GM20431 (cell line): ENCODE measurements at regions not wholly inside any gene's neighbourhood (a gene's known extent, or its start where the extent isn't known, plus 50 kb on each side); places are given as distances from the start of the nearest gene placed in this dataset.

Source experiments
- in situ Hi-C: fragments of 300-500 bp; cut with MseI, MboI; formaldehyde crosslinking; loops from one replicate; pipeline ENCODE4 v1.15.0; 2020; ENCODE audit warnings: low sequenced_read_pairs; ENCODE audit not compliant: unreplicated experiment

DNA sequence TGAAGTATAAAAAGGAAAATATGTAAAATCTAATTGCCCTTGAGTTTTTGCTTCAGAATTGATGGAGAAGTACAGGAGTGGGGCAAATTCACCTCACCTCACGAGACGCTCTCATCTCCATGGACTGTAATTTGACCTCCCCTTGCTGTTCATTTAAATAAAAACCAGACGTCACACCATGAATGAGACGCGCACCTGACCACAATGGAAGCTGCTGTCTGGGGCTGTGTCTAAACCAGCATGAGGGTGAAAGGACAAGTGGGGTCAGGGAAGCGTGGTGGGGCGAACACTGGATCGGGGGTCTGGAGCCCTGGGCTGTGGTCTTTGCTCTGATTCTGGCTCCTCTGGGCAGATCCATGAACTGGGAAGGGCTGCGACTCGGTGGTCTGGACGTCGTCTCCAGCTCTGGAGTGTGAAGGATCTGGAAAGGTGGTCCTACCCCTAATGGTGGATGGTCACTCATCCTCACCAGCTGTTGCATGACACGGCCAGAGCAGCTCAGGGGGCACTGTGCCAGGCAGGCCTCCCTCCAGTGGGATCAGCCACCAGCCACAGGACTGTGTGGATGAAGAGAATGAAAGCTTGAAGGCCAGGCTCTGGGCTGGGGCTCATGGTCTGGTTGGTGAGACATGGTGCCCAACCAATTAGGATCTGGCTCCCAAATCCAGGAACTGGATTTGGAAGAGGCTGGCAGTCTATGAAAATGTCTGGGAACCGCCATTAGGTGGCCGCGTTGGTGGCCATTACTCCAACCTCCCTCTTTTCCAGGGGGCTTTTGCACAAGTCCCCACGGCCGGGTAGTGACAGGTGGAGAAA is 728.6 kb downstream of the PTPRU start:
- in situ Hi-C loops = no loop called here

DNA sequence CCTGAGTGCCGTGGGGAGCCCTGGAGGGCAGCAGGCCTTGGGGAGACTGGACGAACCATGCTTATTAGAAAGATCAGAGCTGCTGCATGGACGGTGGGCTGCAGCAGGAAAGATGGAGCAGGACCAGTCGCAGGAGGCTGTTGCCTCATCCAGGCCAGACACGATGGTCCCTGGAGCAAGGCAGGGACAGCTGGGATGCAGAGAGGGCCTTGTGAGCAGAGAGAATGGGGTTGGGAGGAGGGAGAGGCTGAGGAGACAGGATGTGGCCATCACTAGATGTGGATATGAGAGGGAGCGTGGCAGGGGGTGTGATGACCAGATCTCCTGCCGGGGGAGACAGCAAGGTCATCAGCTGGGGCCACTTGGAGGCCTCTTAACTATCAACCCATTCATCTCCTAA is 727.6 kb downstream of the PTPRU start:
- in situ Hi-C loops = no loop called here

DNA sequence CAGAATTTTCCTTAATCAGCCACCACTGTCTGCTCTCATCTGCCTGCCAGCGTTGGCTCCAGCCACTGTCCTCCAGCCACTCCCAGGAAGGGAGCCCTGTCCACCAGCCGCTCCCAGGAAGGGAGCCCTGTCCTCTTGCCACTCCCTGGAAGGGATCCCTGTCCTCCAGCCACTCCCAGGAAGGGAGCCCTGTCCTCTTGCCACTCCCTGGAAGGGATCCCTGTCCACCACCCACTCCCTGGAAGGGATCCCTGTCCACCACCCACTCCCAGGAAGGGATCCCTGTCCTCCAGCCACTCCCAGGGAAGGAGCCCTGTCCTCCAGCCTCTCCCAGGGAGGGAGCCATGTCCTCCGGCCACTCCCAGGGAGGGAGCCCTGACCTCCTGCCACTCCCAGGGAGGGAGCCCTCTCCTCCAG is 726.5 kb downstream of the PTPRU start:
- in situ Hi-C loops = no loop called here

DNA sequence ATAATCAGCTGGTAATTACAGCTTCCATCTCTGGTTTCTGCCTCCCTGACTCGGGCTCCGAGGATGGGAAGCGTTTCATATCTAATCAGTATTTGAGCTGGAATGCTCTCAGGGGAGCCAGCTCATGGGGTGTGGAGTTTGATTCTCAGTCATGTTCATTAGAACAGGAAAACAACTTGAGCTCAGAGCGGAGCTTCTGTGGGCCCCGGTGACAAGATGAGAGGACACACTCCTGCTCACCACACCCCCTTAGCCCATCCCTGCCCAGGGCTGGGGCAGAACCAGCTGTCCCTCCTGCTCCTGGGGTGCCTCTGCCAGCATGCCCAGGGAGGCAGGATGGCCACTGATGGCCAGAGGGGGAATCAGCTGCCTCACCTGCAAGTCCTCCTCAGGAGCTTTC is 726.0 kb downstream of the PTPRU start:
- in situ Hi-C loops = no loop called here

DNA sequence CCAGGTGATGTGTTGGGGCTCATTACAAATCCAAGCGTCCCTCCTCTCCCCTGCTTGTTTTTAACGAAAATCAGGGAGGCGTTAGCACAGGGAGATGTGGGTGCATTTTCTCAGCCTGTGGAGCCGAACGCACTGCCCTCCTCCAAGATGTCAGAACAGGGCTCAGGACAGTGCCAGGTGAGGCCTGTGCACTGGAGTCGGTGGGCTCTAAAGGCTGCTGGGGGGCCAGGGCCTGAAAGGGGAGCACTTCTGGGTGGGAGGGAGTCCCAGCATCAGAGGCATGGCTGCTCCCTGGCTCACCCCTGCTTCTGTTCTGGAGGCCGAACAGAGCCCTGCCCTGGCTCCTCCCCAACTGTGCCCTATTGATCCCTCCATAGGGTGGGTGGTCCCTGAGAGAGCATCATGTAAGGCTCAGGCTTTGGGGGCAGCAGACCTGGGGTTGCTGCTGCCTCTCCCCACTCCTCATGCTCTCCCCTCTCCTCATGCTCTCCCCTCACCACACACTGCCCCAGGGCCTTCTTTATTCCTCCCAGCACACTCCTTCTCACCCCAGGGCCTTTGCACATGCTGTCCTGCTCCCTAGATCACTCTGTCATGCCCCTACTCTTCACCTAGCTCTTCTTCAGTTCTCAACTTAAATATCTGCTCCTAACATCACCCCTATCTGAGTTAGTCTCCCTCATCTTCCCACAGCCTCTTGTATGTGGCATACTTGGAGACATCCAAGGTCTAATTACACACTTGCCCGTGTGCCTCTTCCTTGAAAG is 725.2 kb downstream of the PTPRU start:
- in situ Hi-C loops = no loop called here

DNA sequence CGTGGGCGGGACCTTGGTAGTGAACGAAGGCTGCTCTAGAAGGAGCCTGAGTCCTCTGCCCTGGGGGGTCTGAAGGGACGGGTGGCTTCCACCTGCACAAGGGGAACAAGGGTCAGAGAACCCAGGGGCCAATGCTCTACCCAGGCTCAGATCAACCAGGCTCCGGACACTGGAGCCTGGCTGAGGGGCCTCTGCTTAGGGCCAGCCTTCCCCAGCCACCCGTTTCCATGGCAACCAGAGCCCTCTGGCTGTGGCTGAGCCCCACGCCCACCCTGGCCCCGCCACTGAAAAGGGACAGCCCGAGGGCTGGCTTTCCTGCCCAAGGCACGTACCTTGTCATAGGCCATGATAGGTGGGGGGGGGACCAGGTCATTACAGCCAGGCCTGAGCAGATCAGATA is 724.6 kb downstream of the PTPRU start:
- in situ Hi-C loops = no loop called here

DNA sequence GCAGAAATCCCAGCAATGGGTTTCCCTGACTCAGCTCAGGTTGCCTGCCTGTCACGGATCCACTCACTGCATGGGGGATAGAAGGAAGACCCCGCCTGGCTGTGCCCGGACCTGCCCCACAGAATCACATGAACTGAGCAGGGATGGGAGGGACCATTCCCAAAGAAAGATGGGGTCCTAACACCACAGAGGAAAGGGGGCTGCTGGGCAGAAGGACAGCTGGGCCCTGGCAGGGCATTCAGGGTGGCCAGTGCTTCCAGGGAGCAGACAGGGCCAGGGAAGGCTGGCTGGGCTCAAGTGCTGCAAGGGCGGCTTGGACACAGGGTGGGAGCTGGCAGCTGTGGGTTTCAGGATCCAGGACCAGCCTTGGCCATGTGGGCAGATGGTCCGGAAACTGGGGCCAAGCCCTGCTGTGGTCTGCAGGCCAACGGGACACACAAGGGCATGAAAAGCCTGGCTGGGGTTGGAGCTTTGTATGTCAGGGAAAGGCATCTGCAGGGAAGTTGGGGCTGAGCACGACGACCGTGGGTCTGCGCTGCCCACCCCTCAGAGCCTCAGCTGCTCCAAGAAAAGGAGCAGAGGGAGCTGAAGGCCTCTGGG is 723.9 kb downstream of the PTPRU start:
- in situ Hi-C loops = no loop called here

DNA sequence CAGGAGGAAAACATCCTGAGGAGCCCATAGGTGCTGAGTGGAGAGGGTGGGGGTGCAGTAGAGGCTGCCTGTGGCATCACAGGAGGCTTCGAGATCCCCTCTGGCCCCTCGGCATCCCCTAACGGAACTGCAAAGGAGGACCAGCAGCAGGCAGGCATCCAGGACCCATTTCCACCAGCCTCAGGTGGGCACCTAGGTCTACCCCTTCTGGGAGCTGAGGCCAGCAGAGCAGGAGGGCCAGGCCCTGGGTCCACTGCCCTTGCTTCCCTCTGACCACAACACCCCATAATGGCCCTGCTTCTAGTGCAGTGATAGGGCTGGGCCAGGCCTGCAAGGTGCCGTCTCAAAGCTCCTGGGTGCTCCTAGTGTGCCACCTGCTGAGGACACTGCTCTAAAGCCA is 723.0 kb downstream of the PTPRU start:
- in situ Hi-C loops = no loop called here

DNA sequence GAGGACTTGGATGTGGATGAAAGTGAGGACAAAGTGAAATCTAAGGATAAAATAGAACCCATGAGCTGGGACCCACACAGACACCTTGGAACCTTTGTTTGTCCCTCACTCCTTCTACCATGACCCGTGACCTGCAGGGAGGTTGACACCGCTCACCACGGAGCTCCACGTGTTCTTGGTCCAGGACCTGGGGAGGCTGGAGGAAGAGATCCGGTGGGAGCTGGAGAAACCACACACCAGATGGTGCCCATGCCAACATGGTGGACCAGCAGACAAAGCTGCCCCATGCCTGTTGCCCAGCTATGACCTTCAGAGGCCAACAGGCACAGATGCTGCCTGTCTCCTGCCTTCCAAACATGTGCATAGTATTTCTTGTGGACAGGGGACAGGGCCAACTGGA is 721.9 kb downstream of the PTPRU start:
- in situ Hi-C loops = no loop called here

DNA sequence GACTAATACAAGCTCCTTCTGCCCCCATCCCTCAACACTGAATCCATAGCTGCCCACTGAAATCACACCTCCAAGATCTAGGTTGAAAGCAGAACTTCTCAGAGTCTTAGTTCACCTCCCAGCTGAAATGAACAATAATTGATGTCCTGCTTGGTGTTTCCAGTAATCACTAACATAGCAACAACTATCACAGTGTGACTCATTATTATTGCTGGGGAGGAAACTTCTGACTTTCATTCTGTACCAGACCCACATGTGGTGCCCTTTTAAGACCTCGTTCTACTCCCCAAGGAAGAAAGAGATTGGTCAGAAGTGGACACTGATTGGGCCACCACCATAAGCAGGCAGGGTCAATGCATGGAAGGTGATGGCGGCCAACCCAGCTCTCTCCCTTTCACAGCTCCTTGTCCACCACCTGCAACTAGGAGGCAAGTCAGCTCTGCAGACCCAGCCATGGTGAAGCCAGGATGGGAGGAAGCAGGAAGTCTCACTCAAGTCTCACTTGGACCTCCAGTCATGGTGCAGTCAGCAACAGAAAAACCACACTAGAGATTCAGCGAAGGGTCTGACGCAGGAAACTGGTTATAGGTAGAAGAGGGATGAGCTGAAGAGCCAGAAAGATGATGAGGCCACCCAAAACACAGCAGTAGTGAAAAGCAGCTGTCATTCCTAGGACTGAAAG is 720.2 kb downstream of the PTPRU start:
- in situ Hi-C loops = no loop called here

DNA sequence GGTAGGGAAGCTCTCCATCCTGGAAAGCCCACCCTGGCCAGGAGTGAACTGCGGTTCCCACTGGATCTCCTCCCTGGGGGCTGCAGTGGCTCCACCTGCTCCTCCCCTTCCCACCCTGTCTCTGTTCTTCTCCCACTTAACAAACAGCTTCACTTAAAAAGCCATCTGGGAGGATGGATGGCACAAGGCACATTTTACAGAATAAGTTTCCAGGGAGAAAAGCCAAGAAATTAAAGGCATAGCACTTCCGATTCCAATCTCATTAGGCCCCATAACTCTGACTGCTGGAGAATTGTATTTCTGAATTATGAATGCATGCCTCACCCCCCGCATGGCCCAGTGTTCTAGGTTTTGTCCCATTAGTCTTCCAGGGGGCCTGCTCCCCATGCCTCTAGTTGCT is 718.3 kb downstream of the PTPRU start:
- in situ Hi-C loops = no loop called here

DNA sequence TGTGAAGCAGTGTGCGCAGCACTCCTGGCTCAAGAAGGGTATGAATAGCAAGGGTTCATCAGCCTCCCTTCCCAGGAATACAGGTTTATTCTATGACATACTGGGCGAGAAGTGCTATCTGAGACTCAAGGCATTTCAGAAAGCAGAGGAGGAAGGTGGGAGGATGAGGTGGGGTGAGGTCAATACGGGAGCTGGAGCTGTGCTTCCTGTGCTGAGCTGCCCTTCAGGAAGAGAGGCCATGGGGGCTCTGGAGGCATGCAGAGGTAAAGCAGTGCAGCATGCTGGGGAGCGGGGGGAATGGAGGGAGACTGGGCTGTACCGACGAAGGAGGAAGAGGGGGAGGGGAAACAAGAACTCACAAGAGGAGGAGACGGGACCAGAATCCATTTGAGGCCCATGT is 717.6 kb downstream of the PTPRU start:
- in situ Hi-C loops = no loop called here

DNA sequence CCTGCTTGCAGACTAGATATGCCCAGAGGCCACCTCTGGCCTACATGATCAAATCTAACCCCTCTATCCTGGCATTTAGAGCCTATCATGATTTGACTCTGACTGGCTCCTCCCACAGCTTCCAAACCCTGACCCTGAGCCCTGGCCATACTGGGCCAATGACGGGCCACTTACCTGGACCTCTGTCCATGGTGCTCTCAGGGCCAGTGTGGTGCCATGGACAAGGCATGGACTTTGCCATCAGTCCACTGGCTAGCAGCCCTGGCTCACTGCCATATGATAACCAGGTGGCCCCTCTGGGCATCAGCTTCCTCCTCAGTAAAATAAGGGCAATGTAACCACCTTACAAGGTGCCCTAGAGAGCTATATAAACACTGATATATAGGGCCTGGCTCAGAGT is 713.4 kb downstream of the PTPRU start:
- in situ Hi-C loops = no loop called here

DNA sequence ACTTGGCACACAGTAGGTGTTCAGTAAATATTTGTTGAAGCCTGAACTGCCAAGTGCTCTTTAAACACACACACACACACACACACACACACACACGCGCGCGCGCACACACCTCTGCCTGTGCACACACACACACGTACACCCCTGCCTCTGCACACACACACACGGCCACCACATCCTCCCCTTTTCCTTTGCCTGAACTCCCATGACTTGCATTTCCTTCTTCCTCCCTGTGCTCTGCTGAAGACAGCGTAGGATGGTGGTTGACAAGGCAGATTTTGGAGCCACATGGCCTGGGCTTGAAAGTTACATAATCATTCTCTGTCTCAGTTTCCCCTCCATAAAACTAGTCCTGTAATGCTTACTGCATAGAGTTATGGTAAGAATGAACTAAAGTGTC is 712.3 kb downstream of the PTPRU start:
- in situ Hi-C loops = no loop called here

DNA sequence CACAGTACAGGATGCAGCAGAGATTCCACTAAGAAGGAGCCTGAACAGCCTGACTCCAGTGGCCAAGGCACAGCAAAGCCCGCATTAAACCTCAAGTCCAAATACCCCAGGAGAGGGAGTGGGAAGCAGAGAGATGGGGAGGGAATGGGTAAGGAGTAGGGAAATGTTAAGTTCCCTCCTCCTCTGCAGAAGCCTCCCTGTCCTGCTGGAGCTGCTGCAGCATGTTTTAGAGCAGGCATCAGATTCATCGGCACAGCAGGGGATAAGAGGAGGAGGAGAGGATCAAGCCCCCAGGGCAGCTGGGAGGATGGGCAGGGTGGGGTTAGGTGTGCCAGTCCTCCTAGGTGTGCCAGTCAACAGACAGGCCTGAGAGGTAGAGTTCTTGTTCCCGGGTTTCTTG is 709.7 kb downstream of the PTPRU start:
- in situ Hi-C loops = no loop called here

DNA sequence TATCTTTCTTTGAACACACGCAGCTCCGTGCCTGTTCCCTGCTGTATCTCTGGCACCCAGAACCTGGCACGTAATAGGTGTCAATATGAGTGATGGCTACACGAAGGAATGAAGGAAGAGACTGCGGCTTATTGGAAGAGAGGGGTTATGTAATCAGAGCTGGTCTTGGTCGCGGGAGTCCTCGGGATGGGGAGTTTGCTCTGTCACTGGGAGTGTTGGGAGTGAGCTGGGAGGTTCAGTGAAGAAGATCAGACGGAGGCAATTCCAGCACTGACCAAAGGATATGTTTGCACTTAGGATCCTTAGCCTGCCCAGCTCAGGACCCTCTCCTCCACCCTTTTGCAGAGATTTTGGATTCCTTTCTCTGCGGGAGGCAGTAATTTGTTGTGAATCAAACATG is 709.1 kb downstream of the PTPRU start:
- in situ Hi-C loops = no loop called here

DNA sequence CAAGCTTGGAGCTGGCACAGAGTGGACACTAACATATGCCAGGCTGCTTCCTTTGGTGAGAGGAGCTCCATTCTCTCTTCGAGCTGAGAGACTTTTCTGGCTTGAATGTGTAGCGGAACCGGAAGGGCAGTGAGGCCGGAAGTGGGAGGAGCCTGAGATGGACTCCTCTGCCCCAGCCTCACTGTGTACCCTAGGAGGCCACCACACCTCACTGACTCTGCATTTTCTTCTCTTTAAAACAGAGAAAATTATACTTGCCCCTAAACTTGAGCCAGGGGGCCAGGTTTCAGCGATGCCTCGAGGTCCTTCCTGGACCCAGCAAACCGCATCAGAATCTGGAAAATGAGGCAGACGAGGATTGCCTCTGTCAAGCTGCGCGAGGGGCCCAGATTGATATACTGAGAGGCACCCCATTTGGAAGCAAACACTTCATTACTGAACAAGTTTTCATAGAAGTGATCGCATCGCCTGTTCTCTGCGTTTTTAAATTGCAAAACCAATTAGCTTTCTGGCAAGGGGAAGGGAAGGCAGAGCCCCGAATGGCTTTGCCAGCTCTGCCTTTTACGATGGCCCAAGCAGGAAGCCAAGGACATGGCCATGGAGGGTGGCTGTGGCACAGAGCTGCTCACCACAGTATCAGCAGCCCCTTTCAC is 708.1 kb downstream of the PTPRU start:
- in situ Hi-C loops = no loop called here

DNA sequence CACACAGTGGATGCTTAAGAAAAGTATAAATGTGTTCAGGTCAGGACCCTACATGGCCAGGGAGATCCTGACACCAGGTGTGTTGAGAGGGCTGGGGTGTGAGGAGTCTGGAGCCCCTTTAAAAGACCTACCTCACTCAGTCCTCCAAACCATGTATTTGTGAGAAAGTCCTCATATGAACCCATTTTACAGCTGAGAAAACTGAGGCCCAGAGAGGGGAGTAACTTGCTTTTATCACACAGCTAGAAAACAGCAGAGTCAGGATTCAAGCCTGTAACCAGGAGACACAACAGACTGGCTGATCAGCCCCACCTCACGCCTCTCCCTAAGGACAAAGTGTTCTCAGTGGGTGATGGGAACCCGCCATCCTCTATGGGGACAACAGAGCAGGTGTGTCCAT is 706.7 kb downstream of the PTPRU start:
- in situ Hi-C loops = no loop called here

DNA sequence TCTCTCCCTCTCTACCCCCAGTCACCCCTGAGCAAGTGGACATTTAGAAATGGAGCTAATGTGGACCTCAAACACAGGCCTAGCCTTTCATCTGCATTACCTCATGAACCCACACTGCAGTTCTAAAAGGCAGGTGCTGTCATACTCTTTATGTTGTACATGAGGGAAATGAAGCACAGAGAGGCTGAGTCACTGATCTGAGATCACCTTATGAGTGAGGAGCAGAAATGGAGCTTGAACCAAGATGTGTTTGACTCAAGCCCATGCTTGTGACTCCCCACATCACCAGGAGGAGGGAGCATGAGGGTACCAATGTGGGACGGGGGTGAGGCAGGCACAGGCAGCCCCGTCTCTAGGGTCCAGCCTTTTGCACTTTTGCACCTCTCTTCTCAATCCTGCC is 702.8 kb downstream of the PTPRU start:
- in situ Hi-C loops = no loop called here

DNA sequence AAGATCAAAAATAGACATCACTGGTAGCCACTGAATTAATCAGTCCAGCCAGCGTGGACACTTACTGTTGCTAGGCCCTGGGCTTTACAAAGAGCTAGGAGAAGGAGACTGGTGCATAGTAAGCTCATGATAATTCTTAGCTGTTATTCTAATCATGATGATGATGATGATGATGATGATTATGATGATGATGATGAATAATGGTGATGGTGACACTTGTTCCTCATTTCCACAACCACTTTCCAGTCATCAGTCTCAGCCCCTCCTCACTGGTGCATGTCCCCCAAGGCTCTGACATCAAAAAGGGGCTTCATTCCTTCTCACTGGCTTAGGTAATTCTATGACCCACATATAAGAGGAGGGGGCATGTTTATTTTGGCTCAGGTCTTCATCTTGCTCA is 701.0 kb downstream of the PTPRU start:
- in situ Hi-C loops = no loop called here
